ENCODE measurements at regions not wholly inside any gene's neighbourhood (a gene's known extent, or its start where the extent isn't known, plus 50 kb on each side); places are given as distances from the start of the nearest gene placed in this dataset.
"Not testable (repeated sequence)": the region's sequence is repeated elsewhere in the genome, so short reads cannot be mapped to it uniquely, and the experiment has no call there.

DNA sequence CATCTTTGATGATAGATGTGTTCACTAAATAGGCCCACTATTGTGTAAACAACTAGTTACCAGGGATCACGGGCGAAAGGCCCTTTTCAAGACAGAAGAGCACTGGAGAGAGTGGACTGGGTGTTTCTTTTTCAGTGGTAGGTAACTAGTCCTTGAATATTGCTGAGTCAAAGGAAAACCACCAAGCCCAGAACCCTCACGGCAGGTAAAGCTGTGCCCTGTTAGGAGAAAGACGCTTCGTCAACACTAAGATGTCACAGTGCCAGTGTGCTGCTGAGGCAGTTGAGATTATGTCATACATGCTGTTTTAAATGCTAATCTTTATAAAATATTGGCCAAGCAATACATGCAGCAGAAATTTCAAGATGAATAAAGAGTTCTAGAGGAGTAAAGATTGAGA lies 578.6 kb downstream of the PYDC2 start:
- DNase-seq (ENCODE audit: low spot score): no peak

- no peak for DNase-seq (ENCODE audit: low spot score)
These were observed 579.5 kb downstream of the PYDC2 start for GRCh38 chr3:192040282-192041043.

DNA sequence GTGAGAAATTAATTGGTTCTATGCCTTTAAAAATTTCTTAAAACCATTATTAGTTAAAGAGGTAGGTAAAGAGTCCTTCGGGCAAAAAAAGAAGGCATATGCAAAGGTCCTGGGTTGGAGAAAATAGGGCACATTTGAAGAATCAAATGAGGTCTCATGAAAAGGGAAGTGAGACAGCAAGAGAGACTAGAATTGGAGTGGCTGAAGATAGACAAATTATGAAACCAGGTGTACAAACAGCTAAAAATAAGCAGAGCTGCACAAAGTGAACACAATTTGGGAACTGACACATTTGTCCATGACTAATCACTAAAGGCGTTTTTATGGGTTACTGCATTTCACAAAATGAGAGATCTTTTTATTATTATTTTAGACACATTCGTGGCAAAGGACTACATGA lies 581.2 kb downstream of the PYDC2 start:
- no peak for DNase-seq (ENCODE audit: low spot score)

- DNase-seq (ENCODE audit: low spot score): no peak
These were observed 593.9 kb downstream of the PYDC2 start for GRCh38 chr3:192054881-192055280.

- no peak for DNase-seq (ENCODE audit: low spot score)
These were observed 595.0 kb downstream of the PYDC2 start for GRCh38 chr3:192055946-192056345.

- no peak for DNase-seq (ENCODE audit: low spot score)
These were observed 596.3 kb downstream of the PYDC2 start for GRCh38 chr3:192057261-192057660.

- DNase-seq (ENCODE audit: low spot score): no peak
These were observed 599.3 kb downstream of the PYDC2 start for GRCh38 chr3:192060160-192060781.

- DNase-seq (ENCODE audit: low spot score): no peak
These were observed 600.5 kb downstream of the PYDC2 start for GRCh38 chr3:192061426-192061825.

GRCh38 chr3:192062186-192062585 lies 601.2 kb downstream of the PYDC2 start:
- no peak for DNase-seq (ENCODE audit: low spot score)

- no peak for DNase-seq (ENCODE audit: low spot score)
These were observed 602.6 kb downstream of the PYDC2 start for GRCh38 chr3:192063570-192063969.

DNA sequence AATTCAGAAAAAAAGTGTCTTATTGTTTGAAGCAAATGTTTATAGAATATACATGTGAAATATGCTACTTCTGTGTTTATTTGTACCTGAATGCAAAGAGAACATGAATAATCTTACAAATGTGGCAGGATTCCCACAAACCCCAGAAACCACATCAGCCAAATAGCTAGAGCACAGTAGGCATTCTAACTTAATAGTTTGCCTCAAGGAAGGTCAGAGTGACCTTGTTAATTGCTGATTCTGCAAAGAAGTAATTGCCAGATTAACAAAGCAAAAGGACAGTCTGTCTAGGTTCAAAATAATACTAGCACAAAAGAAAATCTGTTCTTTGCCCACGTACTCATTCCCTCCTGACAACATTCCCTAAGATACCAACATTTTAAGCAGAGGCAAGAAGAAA lies 604.0 kb downstream of the PYDC2 start:
- DNase-seq (ENCODE audit: low spot score): no peak

- not testable (repeated sequence) for DNase-seq (ENCODE audit: low spot score)
These were observed 605.3 kb downstream of the PYDC2 start for GRCh38 chr3:192066253-192066652.

- DNase-seq (ENCODE audit: low spot score): no peak
These were observed 607.7 kb downstream of the PYDC2 start for GRCh38 chr3:192068464-192069254.

- no peak for DNase-seq (ENCODE audit: low spot score)
These were observed 617.0 kb downstream of the PYDC2 start for GRCh38 chr3:192077795-192078497.

GRCh38 chr3:192079098-192079497 lies 618.1 kb downstream of the PYDC2 start:
- no peak for DNase-seq (ENCODE audit: low spot score)

DNA sequence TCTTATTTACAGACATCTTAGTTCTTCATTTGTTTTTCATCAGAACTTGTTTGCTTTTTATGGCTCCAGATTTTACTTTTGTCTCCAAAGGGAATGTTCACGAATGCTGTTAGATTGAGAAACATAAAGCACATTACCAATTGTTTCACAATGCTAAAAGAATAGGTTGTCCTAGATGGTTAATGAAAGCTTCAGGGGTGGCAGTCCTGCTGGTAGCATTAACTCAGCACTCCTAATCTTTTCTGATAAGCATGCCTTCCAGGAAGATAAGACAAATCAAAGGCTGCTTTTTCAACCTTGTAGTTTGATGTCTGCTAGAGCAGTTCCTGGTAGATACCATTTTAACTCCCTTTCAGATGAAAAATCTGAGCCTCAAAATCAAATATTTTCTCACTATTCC lies 619.4 kb downstream of the PYDC2 start:
- DNase-seq (ENCODE audit: low spot score): peak; percentile 31

GRCh38 chr3:192082730-192083660 lies 622.0 kb downstream of the PYDC2 start:
- DNase-seq (ENCODE audit: low spot score): no peak

All from HuH-7 (cell line).